HepG2 (cell line): ENCODE measurements at regions not wholly inside any gene's neighbourhood (a gene's known extent, or its start where the extent isn't known, plus 50 kb on each side); places are given as distances from the start of the nearest gene placed in this dataset.

Experiments used
- DZIP1 ChIP-seq: sonication (generic); formaldehyde crosslinking; IDR thresholded peaks from 2 replicates; pipeline ENCODE4 v1.5.0; 2020; ENCODE audit warnings: mild to moderate bottlenecking, missing genetic modification reagents
- FOSL2 ChIP-seq: sonication (generic); formaldehyde crosslinking; IDR thresholded peaks from 2 replicates; pipeline ENCODE4 v1.4.0; 2020; ENCODE audit warnings: missing genetic modification reagents
- FOXK2 ChIP-seq: fragments of 450-650 bp; IDR thresholded peaks from 2 replicates; pipeline ENCODE4 v1.6.1; 2016
- GZF1 ChIP-seq: sonication (generic); formaldehyde crosslinking; IDR thresholded peaks from 2 replicates; pipeline ENCODE4 v1.5.1; 2020; ENCODE audit warnings: mild to moderate bottlenecking, missing genetic modification reagents
- HDAC1 ChIP-seq: sonication (generic); formaldehyde crosslinking; IDR thresholded peaks from 2 replicates; pipeline ENCODE4 v1.5.1; 2020; ENCODE audit warnings: mild to moderate bottlenecking, missing genetic modification reagents
- IRF2 ChIP-seq: IDR thresholded peaks from 2 replicates; pipeline ENCODE4 v1.6.1; 2018; ENCODE audit warnings: missing genetic modification reagents, missing compliant biosample characterization
- KDM5B ChIP-seq: sonication (generic); formaldehyde crosslinking; IDR thresholded peaks from 2 replicates; pipeline ENCODE4 v1.4.0; 2020; ENCODE audit warnings: missing genetic modification reagents, mild to moderate bottlenecking, borderline replicate concordance
- MAFG ChIP-seq: sonication (generic); formaldehyde crosslinking; IDR thresholded peaks from 2 replicates; pipeline ENCODE4 v1.5.1; 2020; ENCODE audit warnings: mild to moderate bottlenecking, missing genetic modification reagents
- RBAK ChIP-seq: sonication (generic); formaldehyde crosslinking; IDR thresholded peaks from 2 replicates; pipeline ENCODE4 v1.5.1; 2020; ENCODE audit warnings: mild to moderate bottlenecking, missing genetic modification reagents
- RELA ChIP-seq: sonication (generic); formaldehyde crosslinking; IDR thresholded peaks from 2 replicates; pipeline ENCODE4 v1.4.0; 2020; ENCODE audit warnings: missing genetic modification reagents
- SALL1 ChIP-seq: sonication (generic); formaldehyde crosslinking; IDR thresholded peaks from 2 replicates; pipeline ENCODE4 v1.8.0; 2022; ENCODE audit warnings: mild to moderate bottlenecking, missing genetic modification reagents
- SALL2 ChIP-seq: sonication (generic); formaldehyde crosslinking; IDR thresholded peaks from 2 replicates; pipeline ENCODE4 v1.8.1; 2023; ENCODE audit warnings: mild to moderate bottlenecking, missing genetic modification reagents, inconsistent platforms
- SOX6 ChIP-seq, 2 experiments: fragments of 450-650 bp in 1 of 2; sonication (generic) in 1 of 2; formaldehyde crosslinking in 1 of 2; IDR thresholded peaks; 2 replicates each; pipeline versions ENCODE4 v1.4.0 to v1.6.1; 2017 to 2020; ENCODE audit warnings: antibody characterized with exemption in 1 of 2, mild to moderate bottlenecking in 1 of 2, missing genetic modification reagents in 1 of 2
- TGIF2 ChIP-seq: IDR thresholded peaks from 2 replicates; pipeline ENCODE4 v1.6.1; 2016; ENCODE audit warnings: control low read depth, missing compliant biosample characterization
- ZNF143 ChIP-seq: sonication (generic); formaldehyde crosslinking; IDR thresholded peaks from 2 replicates; pipeline ENCODE4 v1.4.0; 2020; ENCODE audit warnings: missing genetic modification reagents
- ZNF205 ChIP-seq: IDR thresholded peaks from 2 replicates; pipeline ENCODE4 v1.6.1; 2018; ENCODE audit warnings: missing biosample characterization, missing genetic modification reagents
- ZNF552 ChIP-seq: sonication (generic); formaldehyde crosslinking; IDR thresholded peaks from 2 replicates; pipeline ENCODE4 v1.9.0; 2022; ENCODE audit warnings: missing genetic modification reagents, mild to moderate bottlenecking, borderline replicate concordance
- ZNF607 ChIP-seq: sonication (generic); formaldehyde crosslinking; IDR thresholded peaks from 2 replicates; pipeline ENCODE4 v1.5.1; 2020; ENCODE audit warnings: missing genetic modification reagents, mild to moderate bottlenecking, borderline replicate concordance
- ZNF737 ChIP-seq: sonication (generic); formaldehyde crosslinking; IDR thresholded peaks from 2 replicates; pipeline ENCODE4 v1.5.0; 2020; ENCODE audit warnings: missing genetic modification reagents, mild to moderate bottlenecking, borderline replicate concordance
- ZNF746 ChIP-seq: sonication (generic); formaldehyde crosslinking; IDR thresholded peaks from 2 replicates; pipeline ENCODE4 v1.8.0; 2022; ENCODE audit warnings: mild to moderate bottlenecking, missing genetic modification reagents
- ZSCAN30 ChIP-seq: sonication (generic); formaldehyde crosslinking; IDR thresholded peaks from 2 replicates; pipeline ENCODE4 v1.5.0; 2020; ENCODE audit warnings: mild to moderate bottlenecking, missing genetic modification reagents
- TF ChIP-seq, protein P1 (sequence below): sonication (generic); formaldehyde crosslinking; IDR thresholded peaks from 2 replicates; pipeline ENCODE4 v1.5.0; 2020; ENCODE audit warnings: missing genetic modification reagents
- TF ChIP-seq, protein P2 (sequence below): IDR thresholded peaks from 2 replicates; pipeline ENCODE4 v1.6.1; 2016; ENCODE audit warnings: low read depth, missing genetic modification reagents, missing compliant biosample characterization

DNA sequence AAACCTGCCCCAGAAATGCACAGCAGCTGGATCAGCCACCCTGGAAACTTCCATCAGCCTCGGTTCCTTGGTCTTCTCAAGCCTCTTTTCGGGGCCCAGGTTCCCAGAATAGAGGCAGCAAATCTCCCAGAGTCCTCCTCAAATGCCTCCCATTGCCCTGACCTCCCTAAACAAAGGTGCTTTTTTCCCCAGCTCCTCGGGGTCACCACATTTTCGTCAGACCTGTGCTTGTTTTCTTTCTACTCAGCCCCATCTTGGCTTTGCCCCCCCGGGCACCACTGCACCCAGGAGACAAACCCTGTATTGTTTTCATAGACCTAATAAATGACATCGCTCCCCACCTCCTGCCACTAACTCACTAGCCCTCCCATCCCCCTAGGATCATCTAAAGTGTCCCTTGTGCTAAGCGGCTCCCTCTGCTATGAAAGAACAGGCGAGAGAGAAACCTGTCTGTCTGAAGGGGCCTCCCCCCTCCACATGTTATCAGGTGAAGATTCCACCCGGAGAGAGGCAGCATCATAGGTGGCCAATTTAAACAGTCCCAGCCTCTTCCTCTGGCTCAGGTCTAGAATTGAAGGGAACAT, 451.1 kb downstream of the SOX9 start (continued):
- peak; percentile 80; the same call in 1 of the 2 replicates for TF ChIP-seq ZNF746 (CRISPR knock-in tag)
- TF ChIP-seq RBAK (CRISPR knock-in tag), result no peak
- TF ChIP-seq SALL2 (CRISPR knock-in tag), result 0 out of 2 replicates have a peak, but pooled peaks have one; percentile 62
- TF ChIP-seq ZSCAN30 (CRISPR knock-in tag), result peak; percentile 24; the same call in 1 of the 2 replicates
- TF ChIP-seq FOXK2, result peak; percentile 52; the same call in 1 of the 2 replicates
- TF ChIP-seq, protein P1, sequence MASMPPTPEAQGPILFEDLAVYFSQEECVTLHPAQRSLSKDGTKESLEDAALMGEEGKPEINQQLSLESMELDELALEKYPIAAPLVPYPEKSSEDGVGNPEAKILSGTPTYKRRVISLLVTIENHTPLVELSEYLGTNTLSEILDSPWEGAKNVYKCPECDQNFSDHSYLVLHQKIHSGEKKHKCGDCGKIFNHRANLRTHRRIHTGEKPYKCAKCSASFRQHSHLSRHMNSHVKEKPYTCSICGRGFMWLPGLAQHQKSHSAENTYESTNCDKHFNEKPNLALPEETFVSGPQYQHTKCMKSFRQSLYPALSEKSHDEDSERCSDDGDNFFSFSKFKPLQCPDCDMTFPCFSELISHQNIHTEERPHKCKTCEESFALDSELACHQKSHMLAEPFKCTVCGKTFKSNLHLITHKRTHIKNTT (CRISPR knock-in tag), result no peak
- no peak for TF ChIP-seq MAFG (CRISPR knock-in tag)
- TF ChIP-seq HDAC1 (CRISPR knock-in tag), result 0 out of 2 replicates have a peak, but pooled peaks have one; percentile 39
- TF ChIP-seq KDM5B (CRISPR knock-in tag), result no peak
- TF ChIP-seq ZNF737 (CRISPR knock-in tag), result no peak
- no peak for TF ChIP-seq ZNF552 (CRISPR knock-in tag)
- no peak for TF ChIP-seq GZF1 (CRISPR knock-in tag)
- TF ChIP-seq FOSL2, result peak; percentile 80
- no peak for TF ChIP-seq ZNF607
- TF ChIP-seq, protein P2, sequence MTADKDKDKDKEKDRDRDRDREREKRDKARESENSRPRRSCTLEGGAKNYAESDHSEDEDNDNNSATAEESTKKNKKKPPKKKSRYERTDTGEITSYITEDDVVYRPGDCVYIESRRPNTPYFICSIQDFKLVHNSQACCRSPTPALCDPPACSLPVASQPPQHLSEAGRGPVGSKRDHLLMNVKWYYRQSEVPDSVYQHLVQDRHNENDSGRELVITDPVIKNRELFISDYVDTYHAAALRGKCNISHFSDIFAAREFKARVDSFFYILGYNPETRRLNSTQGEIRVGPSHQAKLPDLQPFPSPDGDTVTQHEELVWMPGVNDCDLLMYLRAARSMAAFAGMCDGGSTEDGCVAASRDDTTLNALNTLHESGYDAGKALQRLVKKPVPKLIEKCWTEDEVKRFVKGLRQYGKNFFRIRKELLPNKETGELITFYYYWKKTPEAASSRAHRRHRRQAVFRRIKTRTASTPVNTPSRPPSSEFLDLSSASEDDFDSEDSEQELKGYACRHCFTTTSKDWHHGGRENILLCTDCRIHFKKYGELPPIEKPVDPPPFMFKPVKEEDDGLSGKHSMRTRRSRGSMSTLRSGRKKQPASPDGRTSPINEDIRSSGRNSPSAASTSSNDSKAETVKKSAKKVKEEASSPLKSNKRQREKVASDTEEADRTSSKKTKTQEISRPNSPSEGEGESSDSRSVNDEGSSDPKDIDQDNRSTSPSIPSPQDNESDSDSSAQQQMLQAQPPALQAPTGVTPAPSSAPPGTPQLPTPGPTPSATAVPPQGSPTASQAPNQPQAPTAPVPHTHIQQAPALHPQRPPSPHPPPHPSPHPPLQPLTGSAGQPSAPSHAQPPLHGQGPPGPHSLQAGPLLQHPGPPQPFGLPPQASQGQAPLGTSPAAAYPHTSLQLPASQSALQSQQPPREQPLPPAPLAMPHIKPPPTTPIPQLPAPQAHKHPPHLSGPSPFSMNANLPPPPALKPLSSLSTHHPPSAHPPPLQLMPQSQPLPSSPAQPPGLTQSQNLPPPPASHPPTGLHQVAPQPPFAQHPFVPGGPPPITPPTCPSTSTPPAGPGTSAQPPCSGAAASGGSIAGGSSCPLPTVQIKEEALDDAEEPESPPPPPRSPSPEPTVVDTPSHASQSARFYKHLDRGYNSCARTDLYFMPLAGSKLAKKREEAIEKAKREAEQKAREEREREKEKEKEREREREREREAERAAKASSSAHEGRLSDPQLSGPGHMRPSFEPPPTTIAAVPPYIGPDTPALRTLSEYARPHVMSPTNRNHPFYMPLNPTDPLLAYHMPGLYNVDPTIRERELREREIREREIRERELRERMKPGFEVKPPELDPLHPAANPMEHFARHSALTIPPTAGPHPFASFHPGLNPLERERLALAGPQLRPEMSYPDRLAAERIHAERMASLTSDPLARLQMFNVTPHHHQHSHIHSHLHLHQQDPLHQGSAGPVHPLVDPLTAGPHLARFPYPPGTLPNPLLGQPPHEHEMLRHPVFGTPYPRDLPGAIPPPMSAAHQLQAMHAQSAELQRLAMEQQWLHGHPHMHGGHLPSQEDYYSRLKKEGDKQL (CRISPR knock-in tag), result peak; percentile 73; the same call in 1 of the 2 replicates
- TF ChIP-seq TGIF2 (CRISPR knock-in tag), result peak; percentile 80; the same call in 1 of the 2 replicates
- TF ChIP-seq DZIP1, result 0 out of 2 replicates have a peak, but pooled peaks have one; percentile 21
- 0 out of 2 replicates have a peak, but pooled peaks have one; percentile 25 for TF ChIP-seq IRF2 (CRISPR knock-in tag)
- no peak; the same call in 1 of the 2 replicates for TF ChIP-seq RELA (CRISPR knock-in tag)
- TF ChIP-seq SALL1 (CRISPR knock-in tag), result peak; percentile 57
- peak; percentile 80 for TF ChIP-seq ZNF143 (CRISPR knock-in tag)
- TF ChIP-seq ZNF205 (CRISPR knock-in tag), result no peak
- no peak for TF ChIP-seq SOX6 (IDR thresholded peaks at IDR 0.05)
- TF ChIP-seq SOX6 (CRISPR knock-in tag; IDR thresholded peaks at IDR 0.05), result peak; percentile 94
